ENCODE measurements at regions not wholly inside any gene's neighbourhood (a gene's known extent, or its start where the extent isn't known, plus 50 kb on each side); places are given as distances from the start of the nearest gene placed in this dataset.

DNA sequence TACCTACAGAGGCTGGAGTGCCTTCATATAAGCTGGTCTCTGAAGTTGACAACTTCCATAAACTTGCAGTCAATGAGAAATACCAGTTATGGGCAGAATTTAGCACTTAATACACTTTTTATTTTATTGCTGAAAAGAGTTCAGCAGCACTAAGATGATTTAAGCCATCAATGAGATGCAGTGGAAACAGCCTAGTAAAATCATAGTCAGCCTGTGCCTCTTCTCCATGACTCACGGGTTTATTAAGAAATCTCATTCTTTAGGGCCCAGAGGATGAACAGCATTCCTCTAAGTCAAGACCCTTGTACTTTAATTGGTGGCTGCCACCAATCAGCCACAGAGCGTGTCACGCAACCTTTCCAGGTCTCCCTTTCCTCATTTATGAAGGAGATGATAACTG, 1357.9 kb upstream of the CELF4 start:
- H3K27me3 ChIP-seq (ENCODE audit: control insufficient read depth, low read length): no peaks in the 10 kb centered on the region
- no peak overlapping the region for H3K4me3 ChIP-seq (ENCODE audit: low read length)
- TF ChIP-seq, protein P1, sequence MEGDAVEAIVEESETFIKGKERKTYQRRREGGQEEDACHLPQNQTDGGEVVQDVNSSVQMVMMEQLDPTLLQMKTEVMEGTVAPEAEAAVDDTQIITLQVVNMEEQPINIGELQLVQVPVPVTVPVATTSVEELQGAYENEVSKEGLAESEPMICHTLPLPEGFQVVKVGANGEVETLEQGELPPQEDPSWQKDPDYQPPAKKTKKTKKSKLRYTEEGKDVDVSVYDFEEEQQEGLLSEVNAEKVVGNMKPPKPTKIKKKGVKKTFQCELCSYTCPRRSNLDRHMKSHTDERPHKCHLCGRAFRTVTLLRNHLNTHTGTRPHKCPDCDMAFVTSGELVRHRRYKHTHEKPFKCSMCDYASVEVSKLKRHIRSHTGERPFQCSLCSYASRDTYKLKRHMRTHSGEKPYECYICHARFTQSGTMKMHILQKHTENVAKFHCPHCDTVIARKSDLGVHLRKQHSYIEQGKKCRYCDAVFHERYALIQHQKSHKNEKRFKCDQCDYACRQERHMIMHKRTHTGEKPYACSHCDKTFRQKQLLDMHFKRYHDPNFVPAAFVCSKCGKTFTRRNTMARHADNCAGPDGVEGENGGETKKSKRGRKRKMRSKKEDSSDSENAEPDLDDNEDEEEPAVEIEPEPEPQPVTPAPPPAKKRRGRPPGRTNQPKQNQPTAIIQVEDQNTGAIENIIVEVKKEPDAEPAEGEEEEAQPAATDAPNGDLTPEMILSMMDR (IDR thresholded peaks at IDR 0.05; ENCODE audit: low read depth, low read length, poor library complexity, severe bottlenecking): no peak
- TF ChIP-seq EZH2phosphoT487 (IDR thresholded peaks at IDR 0.05; ENCODE audit: borderline replicate concordance, low read length): no peak
- no peak overlapping the region for H3K4me2 ChIP-seq (ENCODE audit: low read length)
- H3K9me3 ChIP-seq (ENCODE audit: control insufficient read depth, insufficient read depth, low read length): no peaks in the 10 kb centered on the region
- no peaks in the 10 kb centered on the region for H3K79me2 ChIP-seq (ENCODE audit: control insufficient read depth, low read length)
- H3K27ac ChIP-seq (ENCODE audit: low read depth, low read length): no peak overlapping the region
- H3K36me3 ChIP-seq (ENCODE audit: control insufficient read depth, low read length): no peaks in the 10 kb centered on the region
- H3K4me1 ChIP-seq (ENCODE audit: control insufficient read depth, low read length): no peaks in the 10 kb centered on the region
- no peaks in the 10 kb centered on the region for H3F3A ChIP-seq (ENCODE audit: control insufficient read depth, insufficient read depth)
- no peaks in the 10 kb centered on the region for H3K9me2 ChIP-seq (replicated peaks; ENCODE audit: control insufficient read depth, low read length)
- no peaks in the 10 kb centered on the region for H4K20me1 ChIP-seq (ENCODE audit: control insufficient read depth, insufficient read depth, low read depth, low read length)

- H3K4me3 ChIP-seq (ENCODE audit: low read length): no peak overlapping the region
- no peaks in the 10 kb centered on the region for H3K9me2 ChIP-seq (replicated peaks; ENCODE audit: control insufficient read depth, low read length)
- H3F3A ChIP-seq (ENCODE audit: control insufficient read depth, insufficient read depth): no peaks in the 10 kb centered on the region
- no peaks in the 10 kb centered on the region for H3K79me2 ChIP-seq (ENCODE audit: control insufficient read depth, low read length)
- no peak overlapping the region for H3K27ac ChIP-seq (ENCODE audit: low read depth, low read length)
- H3K36me3 ChIP-seq (ENCODE audit: control insufficient read depth, low read length): no peaks in the 10 kb centered on the region
- no peaks in the 10 kb centered on the region for H3K9me3 ChIP-seq (ENCODE audit: control insufficient read depth, insufficient read depth, low read length)
- TF ChIP-seq, protein P1 (IDR thresholded peaks at IDR 0.05; ENCODE audit: low read depth, low read length, poor library complexity, severe bottlenecking): no peak
- TF ChIP-seq EZH2phosphoT487 (IDR thresholded peaks at IDR 0.05; ENCODE audit: borderline replicate concordance, low read length): no peak
- no peaks in the 10 kb centered on the region for H3K4me1 ChIP-seq (ENCODE audit: control insufficient read depth, low read length)
- no peak overlapping the region for H3K4me2 ChIP-seq (ENCODE audit: low read length)
- H4K20me1 ChIP-seq (ENCODE audit: control insufficient read depth, insufficient read depth, low read depth, low read length): no peaks in the 10 kb centered on the region
- H3K27me3 ChIP-seq (ENCODE audit: control insufficient read depth, low read length): no peaks in the 10 kb centered on the region
Measured at GRCh38 chr18:38923126-38923525, 1357.5 kb upstream of the CELF4 start.

DNA sequence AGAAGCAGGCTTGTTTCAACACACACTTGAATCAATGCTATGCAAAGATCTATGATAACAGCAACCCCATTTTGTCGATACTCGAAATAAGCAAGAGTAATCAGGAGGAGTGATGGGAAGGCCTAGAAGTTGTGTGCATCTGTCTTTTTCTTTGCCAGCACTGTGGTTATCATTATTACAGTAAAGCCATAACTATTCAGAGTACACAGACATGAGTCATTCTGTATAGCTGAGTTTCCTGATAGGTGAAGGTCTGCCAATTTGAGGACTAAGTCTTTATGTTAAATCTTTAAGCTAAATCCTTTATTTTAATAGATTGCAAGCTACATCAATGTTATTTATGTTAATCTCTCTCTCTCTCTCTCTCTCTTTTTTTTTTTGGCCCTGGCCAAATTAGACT, 1344.4 kb upstream of the CELF4 start:
- H3K9me2 ChIP-seq (replicated peaks; ENCODE audit: control insufficient read depth, low read length): no peaks in the 10 kb centered on the region
- no peaks in the 10 kb centered on the region for H3K27me3 ChIP-seq (ENCODE audit: control insufficient read depth, low read length)
- no peaks in the 10 kb centered on the region for H3K4me1 ChIP-seq (ENCODE audit: control insufficient read depth, low read length)
- H3K9me3 ChIP-seq (ENCODE audit: control insufficient read depth, insufficient read depth, low read length): no peaks in the 10 kb centered on the region; the same call in 1 of the 2 replicates
- H3F3A ChIP-seq (ENCODE audit: control insufficient read depth, insufficient read depth): no peaks in the 10 kb centered on the region
- no peak for TF ChIP-seq EZH2phosphoT487 (IDR thresholded peaks at IDR 0.05; ENCODE audit: borderline replicate concordance, low read length)
- TF ChIP-seq, protein P1 (IDR thresholded peaks at IDR 0.05; ENCODE audit: low read depth, low read length, poor library complexity, severe bottlenecking): no peak
- H3K79me2 ChIP-seq (ENCODE audit: control insufficient read depth, low read length): no peaks in the 10 kb centered on the region
- no peak overlapping the region for H3K4me3 ChIP-seq (ENCODE audit: low read length)
- H3K27ac ChIP-seq (ENCODE audit: low read depth, low read length): no peak overlapping the region
- H3K4me2 ChIP-seq (ENCODE audit: low read length): no peak overlapping the region
- H3K36me3 ChIP-seq (ENCODE audit: control insufficient read depth, low read length): no peaks in the 10 kb centered on the region
- H4K20me1 ChIP-seq (ENCODE audit: control insufficient read depth, insufficient read depth, low read depth, low read length): no peaks in the 10 kb centered on the region

- no peak overlapping the region for H3K4me3 ChIP-seq (ENCODE audit: low read length)
- no peak for TF ChIP-seq EZH2phosphoT487 (IDR thresholded peaks at IDR 0.05; ENCODE audit: borderline replicate concordance, low read length)
- TF ChIP-seq, protein P1 (IDR thresholded peaks at IDR 0.05; ENCODE audit: low read depth, low read length, poor library complexity, severe bottlenecking): no peak
- no peaks in the 10 kb centered on the region for H3K36me3 ChIP-seq (ENCODE audit: control insufficient read depth, low read length)
- H3K4me1 ChIP-seq (ENCODE audit: control insufficient read depth, low read length): no peaks in the 10 kb centered on the region
- H3K4me2 ChIP-seq (ENCODE audit: low read length): no peak overlapping the region
- H3F3A ChIP-seq (ENCODE audit: control insufficient read depth, insufficient read depth): no peaks in the 10 kb centered on the region
- no peaks in the 10 kb centered on the region for H3K9me2 ChIP-seq (replicated peaks; ENCODE audit: control insufficient read depth, low read length)
- no peaks in the 10 kb centered on the region; the same call in 1 of the 2 replicates for H3K9me3 ChIP-seq (ENCODE audit: control insufficient read depth, insufficient read depth, low read length)
- no peaks in the 10 kb centered on the region for H3K79me2 ChIP-seq (ENCODE audit: control insufficient read depth, low read length)
- H3K27ac ChIP-seq (ENCODE audit: low read depth, low read length): no peak overlapping the region
- no peaks in the 10 kb centered on the region for H4K20me1 ChIP-seq (ENCODE audit: control insufficient read depth, insufficient read depth, low read depth, low read length)
- no peaks in the 10 kb centered on the region for H3K27me3 ChIP-seq (ENCODE audit: control insufficient read depth, low read length)
Measured at GRCh38 chr18:38902796-38903195, 1337.2 kb upstream of the CELF4 start.

Data from DOHH2 (cell line).